GM12864 (cell line): ENCODE measurements at regions not wholly inside any gene's neighbourhood (a gene's known extent, or its start where the extent isn't known, plus 50 kb on each side); places are given as distances from the start of the nearest gene placed in this dataset.

Experiments used
- DNase-seq: peaks from one replicate; pipeline ENCODE4 v3.0.0-alpha.2; 2011; ENCODE audit warnings: low read depth
- H3K4me3 ChIP-seq: 2 replicates; pipeline ENCODE4 v1.5.1; 2011; ENCODE audit warnings: mild to moderate bottlenecking, low read depth, low read length, control low read depth
- CTCF ChIP-seq: IDR thresholded peaks from 2 replicates; pipeline ENCODE4 v1.5.1; 2011; ENCODE audit warnings: low read depth, mild to moderate bottlenecking, moderate library complexity, low read length, control low read depth, inconsistent platforms; ENCODE audit errors: missing control alignments

GRCh38 chr4:8763966-8764901 lies 107.4 kb downstream of the HMX1 start:
- TF ChIP-seq CTCF = no peak
- H3K4me3 ChIP-seq = no peak overlapping the region
- DNase-seq = no peak

- no peak for TF ChIP-seq CTCF
- DNase-seq = no peak
- H3K4me3 ChIP-seq = no peak overlapping the region
Observed at GRCh38 chr4:8762951-8763735, 108.5 kb downstream of the HMX1 start.

GRCh38 chr4:8762356-8762755 lies 109.3 kb downstream of the HMX1 start:
- TF ChIP-seq CTCF = no peak
- no peak overlapping the region for H3K4me3 ChIP-seq
- no peak for DNase-seq

GRCh38 chr4:8761824-8762205 lies 109.8 kb downstream of the HMX1 start:
- no peak overlapping the region for H3K4me3 ChIP-seq
- no peak for DNase-seq
- TF ChIP-seq CTCF = no peak

- TF ChIP-seq CTCF = no peak
- no peak overlapping the region for H3K4me3 ChIP-seq
- no peak for DNase-seq
Observed at GRCh38 chr4:8761167-8761823, 110.3 kb downstream of the HMX1 start.

GRCh38 chr4:8760561-8760960 lies 111.1 kb downstream of the HMX1 start:
- TF ChIP-seq CTCF = no peak
- no peak for DNase-seq

More at GRCh38 chr4:8760561-8760960, 111.1 kb downstream of the HMX1 start:
- no peak overlapping the region for H3K4me3 ChIP-seq
